ENCODE measurements at regions not wholly inside any gene's neighbourhood (a gene's known extent, or its start where the extent isn't known, plus 50 kb on each side); places are given as distances from the start of the nearest gene placed in this dataset.
"Not testable (repeated sequence)": the region's sequence is repeated elsewhere in the genome, so short reads cannot be mapped to it uniquely, and the experiment has no call there.

DNA sequence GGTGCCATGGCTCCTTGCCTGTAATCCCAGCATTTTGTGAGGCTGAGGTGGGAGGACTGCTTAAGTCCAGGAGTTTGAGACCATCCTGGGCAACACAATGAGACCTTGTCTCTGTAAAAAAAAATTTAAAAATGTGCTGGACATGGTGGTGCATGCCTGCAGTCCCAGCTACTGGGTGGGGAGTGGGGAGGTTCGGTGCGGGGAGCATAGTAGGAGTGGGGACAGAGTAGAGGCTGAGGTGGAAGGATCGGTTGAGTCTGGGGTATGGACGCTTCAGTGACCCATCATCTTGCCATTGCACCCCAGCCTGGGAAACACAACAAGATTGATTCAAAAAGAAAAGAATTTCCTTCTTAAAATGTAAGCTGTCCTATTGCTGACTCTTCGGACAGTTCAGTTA is 1490.0 kb upstream of the GBE1 start:
- DNase-seq, result no peak

DNA sequence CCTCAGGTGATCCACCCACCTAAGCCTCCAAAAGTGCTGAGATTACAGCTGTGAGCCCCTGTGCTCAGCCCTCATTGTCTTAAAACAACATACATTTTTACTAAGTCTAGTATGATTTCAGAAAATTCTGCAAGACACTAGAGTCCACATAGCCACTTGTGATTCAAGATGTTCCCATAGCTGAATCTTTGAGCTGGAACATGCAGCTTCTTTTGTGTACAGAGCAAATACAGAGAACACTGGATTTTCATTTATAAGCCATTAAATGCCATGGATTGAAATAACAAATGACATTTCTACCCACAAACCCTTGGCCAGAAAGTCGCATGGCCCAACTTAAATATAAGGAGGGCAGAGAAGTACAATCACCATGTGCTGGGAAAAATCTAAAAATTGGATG is 1489.2 kb upstream of the GBE1 start:
- no peak for DNase-seq

DNA sequence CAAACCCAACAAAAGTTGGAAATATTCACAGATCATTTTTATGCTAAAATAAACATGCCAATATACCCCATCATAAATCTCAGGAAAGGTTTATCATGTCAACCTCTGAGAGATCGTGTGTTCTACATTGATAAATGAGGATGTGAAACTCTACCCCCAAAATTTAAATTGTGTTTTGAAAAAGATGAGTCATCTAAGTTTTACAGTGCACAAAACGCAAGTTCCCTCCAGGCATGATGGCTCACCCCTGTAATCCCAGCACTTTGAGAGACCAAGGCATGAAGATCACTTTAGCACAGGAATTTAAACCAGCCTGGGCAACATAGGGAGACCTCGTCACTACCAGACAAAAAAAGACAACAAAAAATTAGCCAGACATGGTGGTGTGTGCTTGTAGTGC is 1487.0 kb upstream of the GBE1 start:
- no peak for DNase-seq

DNA sequence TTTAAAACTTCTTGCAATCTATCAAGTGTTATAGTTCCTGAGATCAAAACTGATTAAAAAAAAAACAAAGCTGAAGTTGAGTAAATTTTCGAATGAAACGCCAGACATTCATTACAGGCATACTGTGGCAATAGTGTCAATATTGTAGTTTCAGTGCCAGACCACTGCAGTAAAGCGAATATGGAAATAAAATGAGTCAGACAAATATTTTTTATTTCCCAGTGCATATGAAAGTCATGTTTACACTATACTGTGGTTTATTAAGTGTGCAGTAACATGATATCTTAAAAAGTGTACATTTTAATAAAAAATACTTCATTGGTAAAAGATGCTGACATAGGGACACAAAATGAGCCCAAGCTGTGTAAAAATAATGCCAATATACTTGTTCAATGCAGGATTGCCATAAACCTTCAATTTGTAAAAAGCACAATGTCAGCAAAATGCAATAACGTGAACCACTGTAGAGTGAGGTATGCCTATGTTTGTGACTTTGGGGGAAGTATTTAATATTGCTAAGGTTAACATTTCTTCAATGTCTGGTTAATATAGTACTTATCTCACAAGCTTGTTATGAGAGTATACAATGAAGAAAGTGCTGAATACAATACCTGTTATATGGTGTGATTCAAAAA is 1473.9 kb upstream of the GBE1 start:
- DNase-seq, result no peak

DNA sequence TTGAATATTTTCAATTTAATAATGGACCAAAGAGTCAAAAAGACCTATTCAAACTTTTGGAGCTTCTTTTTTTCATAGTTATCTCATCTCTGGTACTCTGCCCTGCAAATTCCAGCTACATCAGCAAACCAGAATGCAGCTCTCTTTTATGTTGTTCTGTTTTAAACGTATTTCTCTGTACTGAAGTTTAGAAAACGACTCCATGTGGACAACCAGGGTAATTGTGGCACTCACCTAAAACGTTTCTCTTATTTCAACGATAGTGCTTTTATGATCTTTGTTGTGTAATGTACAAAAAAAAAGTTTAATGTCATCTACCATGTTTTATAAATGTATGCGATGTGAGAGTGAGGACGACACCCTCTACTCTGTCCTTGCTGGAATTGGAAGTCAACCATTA is 1472.3 kb upstream of the GBE1 start:
- no peak for DNase-seq

DNA sequence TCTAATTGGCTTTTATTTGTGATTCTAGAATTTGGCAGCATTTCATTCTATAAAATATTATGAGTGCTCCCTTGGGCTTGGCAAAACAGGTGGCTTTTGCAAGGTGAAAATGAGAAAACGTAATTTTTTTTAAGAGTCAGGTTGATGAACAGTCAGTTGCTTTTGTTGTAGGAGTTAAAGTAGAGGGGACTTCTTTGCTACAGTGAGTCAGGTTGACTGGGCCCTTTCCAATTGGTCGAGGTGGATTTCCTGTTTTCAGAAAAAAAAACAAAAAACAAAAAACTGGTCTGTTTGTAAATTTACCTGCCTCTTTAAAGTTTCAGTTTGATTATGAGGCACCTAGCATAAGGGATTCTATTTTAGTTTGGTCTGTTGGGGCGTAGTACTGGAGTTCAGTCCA is 1469.4 kb upstream of the GBE1 start:
- DNase-seq, result no peak

DNA sequence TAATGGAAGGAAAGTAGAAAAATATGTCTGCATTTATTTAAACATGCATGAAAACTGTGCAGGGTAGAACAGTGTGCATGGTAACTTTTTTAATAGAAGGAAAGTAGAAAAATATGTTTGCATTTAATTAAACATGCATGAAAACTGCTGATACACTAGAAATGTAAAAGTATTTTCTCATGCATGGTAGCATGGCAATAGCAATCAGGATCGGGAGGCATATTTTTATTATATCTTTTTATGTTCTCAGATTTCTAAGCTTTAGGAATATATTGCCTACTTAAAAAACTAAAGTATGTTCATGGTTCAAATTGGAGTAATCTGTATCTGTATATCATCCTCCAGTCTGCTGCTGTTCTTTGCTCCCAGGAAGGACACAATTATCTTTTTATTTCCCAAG is 1468.9 kb upstream of the GBE1 start:
- DNase-seq, result no peak

DNA sequence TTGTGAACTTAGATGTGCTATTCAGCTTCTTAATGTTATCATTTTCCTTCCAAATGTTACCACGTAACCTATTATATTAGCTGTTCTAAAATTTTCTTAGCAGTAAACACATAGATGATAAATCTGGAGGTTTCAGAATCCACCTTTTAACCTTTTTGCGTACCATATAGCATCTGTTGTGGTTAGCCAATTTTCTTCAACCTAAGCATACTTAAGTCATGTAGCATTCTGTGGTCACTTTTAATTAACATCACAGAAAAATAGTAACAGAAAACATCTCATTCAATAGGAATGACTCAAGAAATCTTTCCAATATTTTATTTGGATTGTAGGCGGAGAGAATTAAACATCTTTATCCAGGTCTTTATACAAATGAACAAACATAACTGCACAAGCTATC is 1465.3 kb upstream of the GBE1 start:
- no peak for DNase-seq

DNA sequence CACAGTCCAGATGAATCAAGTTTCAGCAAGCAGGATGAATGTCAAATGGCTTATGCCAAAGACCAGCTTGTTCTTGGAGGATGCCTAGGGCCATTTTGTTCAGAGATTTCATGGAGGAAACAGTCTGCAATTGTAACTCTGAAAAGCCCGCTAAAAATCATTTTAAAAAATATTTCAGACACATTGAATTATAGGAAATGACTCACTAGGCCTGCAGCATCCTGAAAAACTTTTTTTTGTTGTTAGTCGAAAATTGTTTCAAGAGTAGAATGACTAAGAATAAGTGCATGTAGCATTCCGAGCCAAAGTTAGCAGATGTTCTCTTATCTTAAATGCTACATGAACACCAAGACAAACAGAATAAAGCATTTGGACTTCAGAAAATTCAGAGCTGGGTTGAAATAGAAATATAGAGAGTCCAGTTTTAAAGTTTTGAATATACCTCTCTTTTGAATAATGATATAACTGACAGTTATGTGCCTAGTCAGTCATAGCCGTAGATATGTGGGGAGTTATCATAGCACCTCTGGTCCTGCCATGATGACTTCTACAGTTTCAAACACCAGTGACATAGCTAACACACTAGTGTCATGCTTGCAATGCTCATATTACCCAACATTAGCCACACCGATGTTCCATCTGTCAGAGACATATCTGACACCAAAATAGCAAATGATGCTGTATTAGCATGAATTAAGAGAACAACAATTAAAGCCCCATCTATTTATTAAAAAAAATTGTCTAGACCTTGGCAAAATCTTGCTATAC is 1462.8 kb upstream of the GBE1 start:
- DNase-seq, result no peak

DNA sequence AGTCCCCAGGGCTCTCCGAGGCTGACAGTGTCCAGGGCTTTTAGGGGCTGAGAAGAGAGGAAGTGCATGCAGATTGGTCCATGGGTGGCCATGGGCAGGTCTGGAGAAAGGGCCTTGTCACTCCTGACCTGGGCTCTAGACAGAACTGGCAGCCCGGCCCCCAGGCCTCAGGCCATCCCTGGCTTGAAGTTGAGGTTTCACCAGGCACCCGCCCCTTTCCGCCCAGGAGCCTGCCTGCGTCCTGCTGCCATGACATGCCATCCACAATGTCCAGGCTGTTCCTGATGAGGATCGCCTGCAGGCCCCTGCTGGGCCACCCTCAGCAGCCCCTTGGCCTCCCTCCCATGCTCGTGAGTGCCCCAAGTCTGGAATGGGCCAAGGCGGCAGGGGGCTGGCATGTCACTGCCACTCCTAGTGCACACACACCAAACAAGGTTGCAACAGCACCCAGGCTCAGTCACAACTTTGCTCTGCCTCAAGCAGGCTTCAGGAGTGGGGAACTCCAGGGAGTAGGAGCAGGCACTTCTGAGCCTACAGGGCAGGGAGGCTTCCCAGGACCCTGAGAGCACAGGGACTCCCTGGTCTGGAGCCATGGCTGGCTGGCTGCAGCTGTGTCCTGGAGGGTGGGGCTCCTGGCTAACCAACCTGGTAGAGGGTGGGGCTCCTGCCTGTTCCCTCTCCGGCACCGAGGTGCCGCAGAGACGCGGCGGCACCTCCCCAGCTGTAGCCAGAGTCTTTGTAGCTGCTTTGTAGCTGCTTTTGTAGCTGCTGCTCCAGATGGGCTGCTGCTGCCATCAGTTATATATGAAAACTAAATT is 1457.1 kb upstream of the GBE1 start:
- no peak for DNase-seq

DNA sequence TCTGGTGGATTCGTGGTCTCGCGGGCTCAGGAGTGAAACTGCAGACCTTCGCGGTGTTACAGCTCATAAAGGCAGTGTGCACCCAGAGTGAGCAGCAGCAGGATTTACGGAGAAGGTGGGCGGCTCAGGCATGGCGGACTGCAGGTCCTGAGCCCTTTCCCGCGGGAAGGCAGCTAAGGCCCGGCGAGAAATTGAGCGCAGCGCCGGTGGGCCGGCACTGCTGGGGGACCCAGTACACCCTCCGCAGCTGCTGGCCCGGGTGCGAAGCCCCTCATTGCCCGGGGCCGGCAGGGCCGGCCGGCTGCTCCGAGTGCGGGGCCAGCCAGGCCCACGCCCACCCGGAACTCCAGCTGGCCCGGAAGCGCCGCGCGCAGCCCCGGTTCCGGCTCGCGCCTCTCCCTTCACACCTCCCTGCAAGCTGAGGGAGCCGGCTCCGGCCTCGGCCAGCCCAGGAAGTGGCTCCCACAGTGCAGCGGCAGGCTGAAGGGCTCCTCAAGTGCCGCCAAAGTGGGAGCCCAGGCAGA is 1456.2 kb upstream of the GBE1 start:
- DNase-seq, result not testable (repeated sequence)

DNA sequence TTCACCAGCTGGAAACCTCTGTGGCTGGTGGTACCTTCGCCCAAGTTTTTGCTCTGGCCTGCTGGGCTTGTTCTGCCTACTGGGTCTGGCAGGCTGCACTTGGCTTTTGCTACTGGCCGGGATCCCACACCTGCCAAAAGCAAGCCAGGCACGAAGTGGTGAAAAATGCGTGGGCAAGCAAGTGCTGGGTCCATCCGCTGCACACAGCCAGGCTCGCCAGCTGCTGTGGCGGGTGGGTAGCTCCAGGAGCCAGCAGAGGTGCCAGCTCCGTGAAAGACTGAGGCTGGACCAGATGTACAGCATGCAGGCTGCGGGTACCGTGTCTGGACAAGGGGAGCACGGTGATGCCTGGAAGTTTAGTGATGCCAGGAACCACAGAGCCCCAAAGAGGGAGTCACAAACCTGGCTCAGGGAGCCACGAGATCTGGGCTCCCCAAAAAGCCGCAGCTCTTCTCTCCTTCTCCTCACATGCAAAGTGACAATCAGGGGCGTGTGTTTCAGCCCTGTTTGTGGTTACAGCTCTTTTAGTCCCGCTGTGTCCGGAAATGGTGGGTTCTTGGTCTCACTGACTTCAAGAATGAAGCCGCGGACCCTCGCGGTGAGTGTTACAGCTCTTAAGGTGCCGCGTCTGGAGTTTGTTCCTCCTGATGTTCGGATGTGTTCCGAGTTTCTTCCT is 1455.6 kb upstream of the GBE1 start:
- no peak for DNase-seq

DNA sequence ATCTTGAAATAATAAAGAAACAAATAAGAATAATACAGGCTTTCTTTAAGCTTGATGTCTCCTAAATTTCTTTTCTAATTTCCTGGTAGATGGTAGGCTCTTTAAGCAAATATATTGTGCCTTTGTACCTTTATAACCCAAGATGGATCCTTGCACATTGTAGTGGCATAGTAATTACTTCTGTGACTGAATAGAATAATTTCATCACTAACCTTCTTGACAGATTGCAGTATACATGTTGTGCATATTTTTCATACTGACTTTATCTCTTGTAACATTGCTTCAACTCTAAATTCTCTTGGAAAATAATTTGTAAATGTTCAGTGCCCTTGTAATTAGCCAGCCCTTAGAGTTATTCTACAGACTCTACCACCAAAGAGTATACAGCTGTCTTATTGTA is 1433.8 kb upstream of the GBE1 start:
- DNase-seq, result no peak

DNA sequence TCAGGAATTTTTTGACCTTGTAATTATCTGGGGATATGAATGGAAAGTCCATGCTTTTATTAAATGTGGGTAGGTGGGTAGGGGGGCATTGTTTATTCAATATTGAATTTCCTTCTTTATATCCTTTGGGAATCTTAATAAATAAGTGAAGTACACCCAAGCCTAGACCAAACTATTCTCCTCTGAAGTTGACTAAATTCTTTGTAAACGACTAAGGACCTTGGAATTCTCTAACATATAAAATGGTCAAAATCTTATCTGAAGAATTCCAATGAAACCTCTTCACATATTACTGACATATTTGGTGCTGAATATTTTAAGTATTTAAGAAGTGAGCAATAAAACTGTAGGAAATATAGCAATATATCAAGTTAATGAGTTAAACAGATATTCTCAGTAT is 1432.1 kb upstream of the GBE1 start:
- no peak for DNase-seq

DNA sequence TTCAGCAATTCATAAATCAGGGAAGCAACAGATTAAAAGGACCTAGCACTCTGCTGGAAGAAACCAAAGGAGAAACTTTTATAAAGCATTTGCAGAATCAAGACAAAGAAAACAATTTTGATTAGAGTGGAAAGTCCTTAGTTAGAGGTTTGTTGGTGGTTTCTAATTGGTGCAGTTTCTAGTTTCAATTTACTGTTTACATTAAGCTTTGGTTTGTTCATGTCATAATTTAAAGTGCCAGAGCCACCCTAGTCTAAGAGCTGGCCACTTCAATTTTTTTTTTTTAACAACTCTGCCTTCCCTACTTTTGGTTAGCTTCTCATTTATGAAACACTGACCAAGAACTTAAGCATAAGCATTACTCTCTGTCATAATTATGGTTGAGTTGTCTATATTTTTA is 1428.2 kb upstream of the GBE1 start:
- DNase-seq, result no peak

DNA sequence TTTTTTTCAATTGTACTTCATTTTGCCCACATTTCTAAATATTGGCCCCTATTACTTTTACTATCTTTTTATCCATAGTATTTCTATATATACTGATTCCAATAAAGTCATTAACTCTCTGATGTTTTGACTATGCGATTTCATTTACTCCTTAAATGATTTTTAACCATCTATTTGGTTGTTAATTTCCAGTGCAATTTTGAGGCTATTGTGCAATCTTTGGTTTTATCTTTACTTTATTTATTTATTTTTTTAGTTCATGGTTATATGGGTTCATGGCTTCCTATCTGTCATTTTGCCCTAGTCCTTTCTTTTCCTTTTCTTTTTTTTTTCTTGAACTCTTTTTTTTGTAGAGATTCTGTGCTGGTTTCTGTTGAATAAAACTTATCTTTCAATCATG is 1408.0 kb upstream of the GBE1 start:
- no peak for DNase-seq

DNA sequence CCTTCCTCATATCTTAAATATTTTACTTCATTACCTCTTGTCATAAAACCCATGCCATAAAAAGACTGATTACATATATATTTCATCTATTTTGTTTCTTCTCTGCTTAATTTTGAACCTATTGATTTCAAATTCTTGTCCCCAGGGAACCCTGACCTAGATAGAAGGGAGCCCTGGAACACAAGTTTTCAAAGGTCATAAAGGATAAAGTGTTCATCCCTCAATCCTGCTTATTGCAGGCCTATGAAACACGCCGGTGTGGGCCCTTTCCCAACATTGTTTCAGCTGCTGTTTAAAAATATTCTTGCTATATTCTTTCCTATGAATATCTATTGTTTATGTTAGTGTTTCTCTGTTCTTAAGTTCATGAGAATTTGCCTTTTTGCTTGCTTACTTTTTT is 1389.5 kb upstream of the GBE1 start:
- DNase-seq, result no peak

DNA sequence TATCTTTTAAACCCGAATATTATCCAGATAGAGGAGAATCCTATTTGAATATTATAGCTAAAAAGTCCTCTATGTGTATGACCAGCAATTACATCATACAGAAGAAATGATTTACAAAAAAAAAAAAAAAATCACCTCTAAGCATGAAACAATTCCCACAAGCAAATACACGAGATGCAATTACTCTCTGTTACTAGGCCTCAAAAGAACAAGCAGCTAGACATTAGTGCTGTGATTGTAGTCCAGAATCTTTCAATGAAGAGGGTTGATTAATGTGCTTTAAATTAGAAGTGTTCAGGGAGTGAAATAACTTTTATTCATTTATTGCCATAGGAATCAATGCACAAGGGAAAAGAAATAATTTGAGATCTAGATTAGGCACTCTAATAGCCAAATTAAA is 1379.5 kb upstream of the GBE1 start:
- no peak for DNase-seq

DNA sequence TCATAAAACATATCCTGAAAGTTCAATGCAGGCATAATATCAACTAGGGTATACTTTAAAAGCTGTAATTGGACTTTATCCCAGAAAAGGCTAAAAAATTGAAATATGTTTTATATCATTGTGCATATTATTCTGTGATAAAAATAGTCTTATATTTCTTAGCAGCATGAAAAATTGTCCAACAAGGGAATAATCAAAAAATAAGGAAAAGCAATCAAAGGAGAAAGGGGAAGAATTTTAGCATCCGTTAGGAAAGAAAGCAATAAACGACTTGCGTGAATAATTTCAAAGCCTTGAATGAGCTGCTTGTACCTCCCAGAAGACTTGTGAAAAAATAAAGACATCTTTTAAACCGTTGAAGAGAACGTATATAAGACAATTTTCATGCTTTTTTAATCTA is 1369.8 kb upstream of the GBE1 start:
- DNase-seq, result no peak

DNA sequence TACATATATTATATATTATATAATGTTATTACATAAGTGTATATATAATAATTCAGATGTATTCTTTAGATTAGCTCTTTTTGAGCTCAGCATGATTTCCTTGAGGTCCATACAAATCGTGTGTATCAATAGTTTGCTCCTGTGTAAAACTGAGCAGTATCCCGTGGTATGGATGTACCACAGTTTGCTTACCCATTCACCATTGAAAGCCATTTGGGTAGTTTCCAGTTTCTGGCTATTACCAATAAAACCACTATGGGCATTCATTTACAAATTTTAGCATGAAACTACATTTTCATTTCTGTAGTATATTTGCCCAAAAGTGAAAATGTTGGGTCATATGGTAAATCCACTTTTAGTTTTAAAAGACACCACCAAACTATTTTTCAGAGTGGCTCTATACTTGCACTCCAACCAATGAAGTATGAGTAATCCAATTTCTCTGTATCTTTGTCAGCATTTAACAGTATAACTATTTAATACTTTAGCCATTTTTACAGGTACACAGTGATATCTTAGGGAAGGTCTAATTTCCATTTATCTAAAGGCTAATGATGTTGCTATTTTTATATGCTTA is 1361.4 kb upstream of the GBE1 start:
- DNase-seq, result no peak

DNA sequence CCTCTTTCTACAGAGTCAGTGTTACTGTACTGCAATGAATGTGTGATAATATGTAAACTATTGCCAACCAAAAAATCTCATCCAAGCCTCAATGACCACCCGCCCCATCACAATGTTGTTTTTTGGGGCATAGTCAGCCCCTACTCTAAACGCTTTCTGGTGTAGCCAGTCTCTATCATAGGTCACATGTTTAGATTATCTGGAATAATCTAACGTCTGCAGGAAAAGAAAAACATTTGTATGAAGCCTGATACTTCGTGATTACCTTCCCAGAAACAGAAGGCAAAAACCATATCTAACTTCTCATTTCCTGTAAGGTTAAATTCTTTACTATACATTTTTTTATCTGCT is 1331.8 kb upstream of the GBE1 start:
- DNase-seq, result no peak

DNA sequence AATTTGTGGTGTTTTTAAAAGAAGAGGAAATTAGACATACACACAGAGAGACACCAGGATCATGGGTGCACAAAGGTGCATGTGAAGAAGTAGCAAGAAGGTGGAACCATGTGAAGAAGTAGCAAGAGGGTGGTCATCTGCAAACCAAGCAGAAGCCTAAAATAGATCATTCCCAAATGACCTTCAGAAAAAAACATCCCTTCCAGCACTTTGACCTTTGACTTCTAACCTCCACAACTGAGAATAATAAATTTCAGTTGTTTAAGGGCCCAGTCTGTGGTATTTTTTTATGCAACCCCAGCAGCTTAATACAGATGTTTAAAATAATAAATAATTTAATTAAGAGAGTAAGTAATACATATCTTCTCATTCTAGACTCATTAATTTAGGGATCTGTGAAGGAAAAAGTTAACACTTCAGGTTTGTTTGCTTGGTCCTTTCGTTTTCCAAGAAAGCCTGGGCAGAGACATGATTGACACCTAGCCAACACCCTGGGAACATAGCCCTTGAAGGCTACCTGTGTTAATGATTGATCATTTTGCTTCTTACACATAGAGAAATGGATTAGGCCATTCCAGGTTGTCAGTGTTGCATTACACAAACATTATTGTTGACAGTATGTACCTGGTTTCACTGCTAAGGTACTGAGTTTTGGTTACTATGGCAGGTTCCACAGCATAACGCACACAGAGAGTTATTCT is 1331.2 kb upstream of the GBE1 start:
- no peak for DNase-seq

Data from CD4-positive, alpha-beta T cell treated with Interferon alpha-2 for 1 hour (primary cell).